B cell (primary cell): ENCODE measurements at regions not wholly inside any gene's neighbourhood (a gene's known extent, or its start where the extent isn't known, plus 50 kb on each side); places are given as distances from the start of the nearest gene placed in this dataset.

ENCODE experiments used
- ATAC-seq: fragments of 200-7000 bp; cut with Tn5 transposase; one replicate; pipeline ENCODE4 v1.10.0; 2021; ENCODE audit warnings: low read depth, mild to moderate bottlenecking, moderate number of reproducible peaks, moderate library complexity
- CTCF ChIA-PET: fragments of 350-600 bp; sonication (Branson Sonifier 250); formaldehyde crosslinking; loops from one replicate; lab custom pipeline; 2021; ENCODE audit warnings: antibody characterized with exemption, inconsistent platforms; lab: Charles Lee
- POLR2A ChIA-PET: fragments of 350-600 bp; sonication (Branson Sonifier 250); formaldehyde crosslinking; loops from one replicate; lab custom pipeline; 2021; ENCODE audit warnings: antibody characterized with exemption; lab: Charles Lee
- DNase-seq: peaks from one replicate; pipeline ENCODE4 v3.0.0; 2013
- H2AFZ ChIP-seq: 2 replicates; pipeline ENCODE4 v1.6.1; 2012; ENCODE audit warnings: mild to moderate bottlenecking, low read depth, low read length; ENCODE audit not compliant: insufficient read depth, poor library complexity, severe bottlenecking
- H3K27ac ChIP-seq, 2 donors: 1 replicate in 1 of 2; 2 replicates in 1 of 2; pipeline ENCODE4 v1.5.1; 2012 to 2013; ENCODE audit warnings: low read length in 2 of 2, mild to moderate bottlenecking in 2 of 2, moderate library complexity in 1 of 2
- H3K27me3 ChIP-seq, 4 experiments: fragments of 200-600 bp in 1 of 4; sonication (generic) in 1 of 4; replicated peaks in 1 of 4; 1 replicate in 2 of 4; 2 replicates in 2 of 4; pipeline versions ENCODE4 v1.6.1 to v1.7.0; 2013 to 2016; ENCODE audit warnings: low read length in 3 of 4, mild to moderate bottlenecking in 2 of 4, mixed read lengths in 1 of 4, moderate library complexity in 1 of 4; ENCODE audit not compliant: insufficient read depth in 4 of 4, control insufficient read depth in 3 of 4; ENCODE audit errors: control extremely low read depth in 1 of 4
- H3K36me3 ChIP-seq, 2 experiments: replicated peaks in 1 of 2; 1 replicate in 1 of 2; 2 replicates in 1 of 2; pipeline versions ENCODE4 v1.6.1 to v1.7.1; 2013; ENCODE audit warnings: low read length in 1 of 2; ENCODE audit not compliant: insufficient read depth in 2 of 2, control insufficient read depth in 1 of 2; ENCODE audit errors: control extremely low read depth in 1 of 2, extremely low read depth in 1 of 2
- H3K4me1 ChIP-seq, 2 donors: fragments of 200-600 bp in 1 of 2; sonication (generic) in 1 of 2; 1 replicate in 1 of 2; 2 replicates in 1 of 2; pipeline versions ENCODE4 v1.5.1 to v1.6.1; 2013 to 2017; ENCODE audit warnings: low read length in 2 of 2; ENCODE audit not compliant: control insufficient read depth in 2 of 2, insufficient read depth in 2 of 2
- H3K4me2 ChIP-seq: replicated peaks from 2 replicates; pipeline ENCODE3; 2012; ENCODE audit warnings: mild to moderate bottlenecking, low read depth, low read length; ENCODE audit not compliant: poor library complexity, severe bottlenecking
- H3K4me3 ChIP-seq, 5 experiments: fragments of 200-600 bp in 1 of 5; sonication (generic) in 1 of 5; 1 replicate in 3 of 5; 2 replicates in 2 of 5; pipeline versions ENCODE4 v1.5.1 to v1.7.0; 2011 to 2016; ENCODE audit warnings: low read length in 4 of 5, mild to moderate bottlenecking in 4 of 5, low read depth in 2 of 5, control low read depth in 1 of 5, moderate library complexity in 1 of 5; ENCODE audit not compliant: insufficient read depth in 1 of 5; ENCODE audit errors: control extremely low read depth in 1 of 5, extremely low read depth in 1 of 5
- H3K79me2 ChIP-seq: fragments of 200-600 bp; sonication (generic); one replicate; pipeline ENCODE4 v1.6.0; 2016; ENCODE audit warnings: low read length; ENCODE audit not compliant: control insufficient read depth, insufficient read depth
- H3K9ac ChIP-seq: fragments of 200-600 bp; sonication (generic); 2 replicates; pipeline ENCODE4 v1.6.1; 2017; ENCODE audit warnings: mild to moderate bottlenecking, low read length, moderate library complexity
- H3K9me3 ChIP-seq, 3 donors: one replicate each; pipeline versions ENCODE4 v1.6.1 to v1.7.1; 2013; ENCODE audit warnings: low read length in 2 of 3; ENCODE audit not compliant: control insufficient read depth in 2 of 3, insufficient read depth in 1 of 3; ENCODE audit errors: control extremely low read depth in 1 of 3
- H4K20me1 ChIP-seq: 2 replicates; pipeline ENCODE4 v1.6.0; 2012; ENCODE audit warnings: mild to moderate bottlenecking, low read length; ENCODE audit not compliant: insufficient read depth, control insufficient read depth, poor library complexity, severe bottlenecking
- H3K27ac Mint-ChIP-seq: one replicate; pipeline ENCODE4 v1.8.0; 2021; ENCODE audit warnings: mixed read lengths
- H3K27me3 Mint-ChIP-seq: one replicate; pipeline ENCODE4 v1.8.0; 2021; ENCODE audit warnings: mixed read lengths
- H3K4me1 Mint-ChIP-seq: one replicate; pipeline ENCODE4 v1.8.0; 2021; ENCODE audit warnings: mixed read lengths
- H3K4me3 Mint-ChIP-seq: one replicate; pipeline ENCODE4 v1.8.0; 2021; ENCODE audit warnings: mixed read lengths
- H3K9me3 Mint-ChIP-seq: one replicate; pipeline ENCODE4 v1.8.0; 2022; ENCODE audit warnings: mixed read lengths; ENCODE audit not compliant: insufficient read depth
- CTCF ChIP-seq: fragments of 200-600 bp; IDR thresholded peaks from one replicate; pipeline ENCODE4 v1.8.0; 2022; ENCODE audit warnings: antibody characterized with exemption, mild to moderate bottlenecking
- EZH2 ChIP-seq: IDR thresholded peaks from 2 replicates; pipeline ENCODE4 v1.6.1; 2012; ENCODE audit warnings: borderline replicate concordance, low read depth, mild to moderate bottlenecking, moderate library complexity, low read length; ENCODE audit not compliant: insufficient read depth, poor library complexity, severe bottlenecking
- whole genome bisulfite sequencing: methylation state at CpG from one replicate; pipeline ENCODE4 v1.1.5; 2013; ENCODE audit warnings: missing lambda C conversion rate; ENCODE audit not compliant: insufficient coverage; 5-methylcytosine and 5-hydroxymethylcytosine counted together
- intact Hi-C: fragments of 100-400 bp; cut with micrococcal nuclease; formaldehyde crosslinking; loops from one replicate; pipeline ENCODE4 v1.10.0; 2022

DNA sequence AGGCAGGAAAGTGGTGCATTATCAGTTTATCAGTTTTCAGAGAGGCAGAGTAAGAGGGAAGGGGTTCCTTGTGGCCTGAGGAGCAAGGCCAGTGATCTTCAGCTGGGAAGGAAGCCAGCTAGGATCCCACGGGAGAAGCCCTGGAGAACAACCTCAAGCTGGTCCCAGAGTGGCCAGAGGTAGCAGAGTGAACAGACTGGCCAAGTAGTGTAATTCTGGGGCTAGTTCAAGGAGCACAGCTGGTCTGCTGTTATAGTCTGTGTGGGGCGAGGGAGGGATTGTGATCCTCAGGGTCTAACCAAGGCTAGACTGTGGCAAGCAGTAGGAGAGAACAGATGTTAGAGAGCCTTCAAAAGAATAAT is 164.6 kb downstream of the CARTPT start:
- H3K4me3 Mint-ChIP-seq: no peak overlapping the region
- no peaks in the 10 kb centered on the region for H3K4me1 ChIP-seq

GRCh38 chr5:71884926-71885325 is 165.9 kb downstream of the CARTPT start:
- Histone ChIP-seq H3K27me3 (peaks cover 0 to 3% (median 0%) of the 10 kb centered on the region in 4 experiments), H3K9me3 (peaks cover 0 to 2% (median 0%) of the 10 kb centered on the region in 3 donors), H2AFZ (peak overlapping the region; percentile 9), H3K79me2 (no peaks in the 10 kb centered on the region), H3K27ac (no peak overlapping the region), H4K20me1 (no peaks in the 10 kb centered on the region), H3K4me1 (no peaks in the 10 kb centered on the region), H3K36me3 (no peaks in the 10 kb centered on the region), H3K4me3 (no peak overlapping the region), H3K9ac (no peak overlapping the region), H3K4me2 (no peak overlapping the region)
- ChIA-PET CTCF (no interaction called here), POLR2A (no interaction called here)
- no peak overlapping the region for H3K27ac Mint-ChIP-seq
- H3K4me1 Mint-ChIP-seq: peaks cover 2% of the 10 kb centered on the region
- TF ChIP-seq CTCF: no peak
- TF ChIP-seq EZH2: no peak
- H3K9me3 Mint-ChIP-seq: no peaks in the 10 kb centered on the region
- no peak overlapping the region for H3K4me3 Mint-ChIP-seq
- DNase-seq (no peak), ATAC-seq (no peak)
- intact Hi-C loops: no loop called here
- H3K27me3 Mint-ChIP-seq: peaks cover 14% of the 10 kb centered on the region

More for the DNA sequence above, 164.6 kb downstream of the CARTPT start:
- Histone ChIP-seq H3K79me2 (no peaks in the 10 kb centered on the region), H3K4me3 (no peak overlapping the region), H3K9me3 (peaks cover 0 to 2% (median 0%) of the 10 kb centered on the region in 3 donors), H4K20me1 (no peaks in the 10 kb centered on the region), H3K4me2 (no peak overlapping the region), H3K27ac (no peak overlapping the region), H2AFZ (no peak overlapping the region), H3K36me3 (no peaks in the 10 kb centered on the region), H3K27me3 (peaks cover 0 to under 1% (median 0%) of the 10 kb centered on the region in 4 experiments), H3K9ac (no peak overlapping the region)
- no peaks in the 10 kb centered on the region for H3K9me3 Mint-ChIP-seq
- WGBS: 83% methylated on average over 2 of the region's 2 CpGs
- ATAC-seq (no peak), DNase-seq (no peak)
- H3K27ac Mint-ChIP-seq: no peak overlapping the region
- POLR2A ChIA-PET: no interaction called here
- TF ChIP-seq CTCF: no peak
- peaks cover 9% of the 10 kb centered on the region for H3K27me3 Mint-ChIP-seq
- peaks cover 2% of the 10 kb centered on the region for H3K4me1 Mint-ChIP-seq
- CTCF ChIA-PET: no interaction called here
- intact Hi-C loops: no loop called here
